Activated CD8-positive, alpha-beta T cell treated with anti-CD3 and anti-CD28 coated beads for 36 hours (primary cell): ENCODE measurements at regions not wholly inside any gene's neighbourhood (a gene's known extent, or its start where the extent isn't known, plus 50 kb on each side); places are given as distances from the start of the nearest gene placed in this dataset.
"Not testable (repeated sequence)": the region's sequence is repeated elsewhere in the genome, so short reads cannot be mapped to it uniquely, and the experiment has no call there.

Source experiments
- ATAC-seq: fragments of 200-7000 bp; cut with Tn5 transposase; one replicate; pipeline ENCODE4 v1.10.0; 2021; ENCODE audit warnings: mild to moderate bottlenecking, moderate library complexity
- CTCF ChIA-PET: fragments of 350-600 bp; sonication (Branson Sonifier 250); formaldehyde crosslinking; loops from one replicate; lab custom pipeline; 2021; ENCODE audit warnings: antibody characterized with exemption; lab: Charles Lee
- POLR2A ChIA-PET: fragments of 350-600 bp; sonication (Branson Sonifier 250); formaldehyde crosslinking; loops from one replicate; lab custom pipeline; 2021; ENCODE audit warnings: antibody characterized with exemption; lab: Charles Lee
- DNase-seq: peaks from one replicate; pipeline ENCODE4 v3.0.0-alpha.2; 2020
- H3K27ac Mint-ChIP-seq: one replicate; pipeline ENCODE4 v1.8.0; 2021; ENCODE audit warnings: mild to moderate bottlenecking, mixed read lengths
- H3K27me3 Mint-ChIP-seq: one replicate; pipeline ENCODE4 v1.8.0; 2021; ENCODE audit warnings: mixed read lengths
- H3K36me3 Mint-ChIP-seq: one replicate; pipeline ENCODE4 v1.8.0; 2021; ENCODE audit warnings: low read depth, mixed read lengths
- H3K4me1 Mint-ChIP-seq: one replicate; pipeline ENCODE4 v1.8.0; 2021; ENCODE audit warnings: low read depth, mixed read lengths
- H3K4me3 Mint-ChIP-seq: one replicate; pipeline ENCODE4 v1.8.0; 2021; ENCODE audit warnings: mild to moderate bottlenecking, moderate library complexity, mixed read lengths
- H3K9me3 Mint-ChIP-seq: one replicate; pipeline ENCODE4 v1.8.0; 2021; ENCODE audit warnings: mixed read lengths
- CTCF ChIP-seq: fragments of 200-600 bp; IDR thresholded peaks from one replicate; pipeline ENCODE4 v1.8.0; 2022; ENCODE audit warnings: antibody characterized with exemption, mild to moderate bottlenecking
- intact Hi-C: fragments of 100-400 bp; cut with micrococcal nuclease; formaldehyde crosslinking; loops from one replicate; pipeline ENCODE4 v1.10.0; 2022

- CTCF ChIA-PET: no interaction called here
- POLR2A ChIA-PET: no interaction called here
- Mint-ChIP-seq H3K4me3 (no peak overlapping the region), H3K36me3 (no peaks in the 10 kb centered on the region), H3K27ac (no peak overlapping the region), H3K4me1 (no peaks in the 10 kb centered on the region), H3K27me3 (no peaks in the 10 kb centered on the region), H3K9me3 (peaks cover 3% of the 10 kb centered on the region)
- TF ChIP-seq CTCF: no peak
- intact Hi-C loops: no loop called here
- ATAC-seq (no peak), DNase-seq (no peak)
Measured at GRCh38 chr6:9831783-9832182, 583.1 kb downstream of the TFAP2A start.

GRCh38 chr6:9830808-9831207 is 584.1 kb downstream of the TFAP2A start:
- Mint-ChIP-seq H3K27me3 (no peaks in the 10 kb centered on the region), H3K36me3 (no peaks in the 10 kb centered on the region), H3K4me1 (no peaks in the 10 kb centered on the region), H3K9me3 (peaks cover 1% of the 10 kb centered on the region), H3K27ac (no peak overlapping the region), H3K4me3 (no peak overlapping the region)
- no peak for ATAC-seq
- TF ChIP-seq CTCF: no peak
- ChIA-PET POLR2A (no interaction called here), CTCF (no interaction called here)
- no peak for DNase-seq
- intact Hi-C loops: no loop called here

- ChIA-PET POLR2A (no interaction called here), CTCF (no interaction called here)
- intact Hi-C loops: no loop called here
- Mint-ChIP-seq H3K4me3 (no peak overlapping the region), H3K27ac (no peak overlapping the region), H3K4me1 (no peaks in the 10 kb centered on the region), H3K36me3 (no peaks in the 10 kb centered on the region), H3K9me3 (peaks cover 1% of the 10 kb centered on the region), H3K27me3 (no peaks in the 10 kb centered on the region)
- TF ChIP-seq CTCF: no peak
- no peak for ATAC-seq
- DNase-seq: no peak
Measured at GRCh38 chr6:9825526-9825925, 589.3 kb downstream of the TFAP2A start.

GRCh38 chr6:9810727-9811126 is 604.1 kb downstream of the TFAP2A start:
- POLR2A ChIA-PET, intact Hi-C loops, H3K4me3 Mint-ChIP-seq, ATAC-seq, DNase-seq, H3K27me3 Mint-ChIP-seq, H3K27ac Mint-ChIP-seq, CTCF ChIA-PET, H3K4me1 Mint-ChIP-seq, H3K36me3 Mint-ChIP-seq, H3K9me3 Mint-ChIP-seq: not testable (repeated sequence)

- CTCF ChIA-PET: no interaction called here
- Mint-ChIP-seq H3K27ac (no peak overlapping the region), H3K9me3 (peaks cover 6% of the 10 kb centered on the region), H3K4me3 (no peak overlapping the region), H3K36me3 (no peaks in the 10 kb centered on the region), H3K27me3 (no peaks in the 10 kb centered on the region), H3K4me1 (no peaks in the 10 kb centered on the region)
- POLR2A ChIA-PET: no interaction called here
- DNase-seq (no peak), ATAC-seq (no peak)
- no peak for TF ChIP-seq CTCF
- intact Hi-C loops: no loop called here
Measured at GRCh38 chr6:9810286-9810685, 604.6 kb downstream of the TFAP2A start.

- Mint-ChIP-seq H3K4me3 (no peak overlapping the region), H3K4me1 (no peaks in the 10 kb centered on the region), H3K27me3 (no peaks in the 10 kb centered on the region), H3K9me3 (peaks cover 6% of the 10 kb centered on the region), H3K27ac (no peak overlapping the region), H3K36me3 (no peaks in the 10 kb centered on the region)
- ATAC-seq (no peak), DNase-seq (no peak)
- CTCF ChIA-PET: no interaction called here
- no peak for TF ChIP-seq CTCF
- intact Hi-C loops: no loop called here
- POLR2A ChIA-PET: no interaction called here
Measured at GRCh38 chr6:9806195-9806594, 608.7 kb downstream of the TFAP2A start.
